Loucy (cell line): ENCODE measurements at regions not wholly inside any gene's neighbourhood (a gene's known extent, or its start where the extent isn't known, plus 50 kb on each side); places are given as distances from the start of the nearest gene placed in this dataset.

Source experiments
- H2AFZ ChIP-seq: fragments of 200-600 bp; sonication (generic); 2 replicates; pipeline ENCODE4 v1.6.0; 2016; ENCODE audit warnings: antibody characterized with exemption, mild to moderate bottlenecking, low read length, moderate library complexity
- H3F3A ChIP-seq: fragments of 200-600 bp; 2 replicates; pipeline ENCODE4 v1.6.0; 2016; ENCODE audit warnings: antibody characterized with exemption, low read depth, mild to moderate bottlenecking
- H3K27me3 ChIP-seq: fragments of 200-600 bp; sonication (generic); 2 replicates; pipeline ENCODE4 v1.6.1; 2014; ENCODE audit warnings: low read length, mild to moderate bottlenecking; ENCODE audit not compliant: insufficient read depth, poor library complexity, severe bottlenecking
- H3K36me3 ChIP-seq: fragments of 200-600 bp; sonication (generic); 2 replicates; pipeline ENCODE4 v1.6.1; 2016; ENCODE audit warnings: low read length; ENCODE audit not compliant: insufficient read depth
- H3K4me1 ChIP-seq: fragments of 200-600 bp; sonication (generic); 2 replicates; pipeline ENCODE4 v1.5.1; 2014; ENCODE audit warnings: low read length, mild to moderate bottlenecking; ENCODE audit not compliant: insufficient read depth, poor library complexity, severe bottlenecking
- H3K4me2 ChIP-seq: fragments of 200-600 bp; sonication (generic); 2 replicates; pipeline ENCODE4 v1.6.0; 2014; ENCODE audit warnings: antibody characterized with exemption, low read length, low read depth, mild to moderate bottlenecking; ENCODE audit not compliant: poor library complexity, severe bottlenecking
- H3K4me3 ChIP-seq: fragments of 200-600 bp; sonication (generic); 2 replicates; pipeline ENCODE4 v1.5.1; 2014; ENCODE audit warnings: low read length, mild to moderate bottlenecking, mixed read lengths; ENCODE audit not compliant: poor library complexity, severe bottlenecking
- H3K79me2 ChIP-seq: fragments of 200-600 bp; sonication (generic); 2 replicates; pipeline ENCODE4 v1.6.1; 2014; ENCODE audit warnings: low read length; ENCODE audit not compliant: insufficient read depth
- H3K9ac ChIP-seq: fragments of 200-600 bp; sonication (generic); 2 replicates; pipeline ENCODE4 v1.6.0; 2014; ENCODE audit warnings: mild to moderate bottlenecking, low read depth, low read length, moderate library complexity; ENCODE audit not compliant: poor library complexity, severe bottlenecking
- H3K9me2 ChIP-seq: fragments of 200-600 bp; sonication (generic); replicated peaks from 2 replicates; pipeline ENCODE4 v1.6.1; 2016; ENCODE audit warnings: low read depth, low read length, mixed read lengths
- H3K9me3 ChIP-seq: fragments of 200-600 bp; sonication (generic); 2 replicates; pipeline ENCODE4 v1.6.1; 2014; ENCODE audit warnings: mild to moderate bottlenecking, antibody characterized with exemption, low read length, low read depth; ENCODE audit not compliant: insufficient read depth
- H4K20me1 ChIP-seq: fragments of 200-600 bp; sonication (generic); 2 replicates; pipeline ENCODE4 v1.6.0; 2014; ENCODE audit warnings: antibody characterized with exemption, low read length, mild to moderate bottlenecking; ENCODE audit not compliant: insufficient read depth, poor library complexity, severe bottlenecking
- EZH2phosphoT487 ChIP-seq: fragments of 200-600 bp; IDR thresholded peaks from 2 replicates; pipeline ENCODE4 v1.6.1; 2018; ENCODE audit warnings: antibody characterized with exemption, mild to moderate bottlenecking, moderate library complexity, borderline replicate concordance
- TF ChIP-seq, protein P1 (sequence below): fragments of 200-600 bp; sonication (generic); conservative IDR thresholded peaks from 2 replicates; pipeline ENCODE4 v1.5.1; 2014; ENCODE audit warnings: mild to moderate bottlenecking, antibody characterized with exemption, low read length

DNA sequence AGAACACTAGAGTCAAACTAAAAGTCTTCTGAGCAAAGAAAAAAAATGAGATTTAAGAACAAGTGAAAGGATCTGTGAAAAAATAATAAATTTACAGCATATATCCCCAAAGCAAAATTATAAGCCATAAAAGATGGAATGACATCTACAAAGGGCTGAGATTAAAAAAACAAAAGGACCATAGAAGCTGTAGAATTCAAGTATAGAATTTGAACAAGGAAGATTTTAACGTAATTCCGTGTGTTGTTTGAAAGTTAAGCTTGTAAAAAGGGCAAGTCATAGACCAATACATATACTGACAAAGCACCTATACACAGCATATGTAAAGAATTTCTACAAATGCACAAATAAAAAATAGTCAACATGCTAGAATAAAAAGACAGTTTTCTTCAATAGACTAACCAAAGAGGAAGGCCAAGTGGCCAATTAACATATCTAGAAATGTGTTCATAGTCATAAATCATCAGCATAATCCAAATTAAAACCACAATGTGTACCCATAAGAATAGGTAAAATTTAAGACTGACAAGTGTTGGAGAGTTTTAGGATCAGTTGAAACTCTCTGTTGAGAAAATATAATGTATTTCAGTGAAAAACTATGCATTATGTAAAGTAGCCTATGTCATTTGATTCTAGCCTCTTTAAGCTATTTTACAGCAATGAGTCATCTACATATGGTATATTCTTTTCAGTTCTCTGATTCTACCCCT lies 674.9 kb downstream of the OLFM4 start:
- Histone ChIP-seq H3K4me2 (no peak overlapping the region), H3F3A (no peaks in the 10 kb centered on the region), H3K4me3 (no peak overlapping the region), H3K9me3 (no peaks in the 10 kb centered on the region), H4K20me1 (no peaks in the 10 kb centered on the region), H2AFZ (no peak overlapping the region), H3K9me2 (no peaks in the 10 kb centered on the region), H3K4me1 (no peaks in the 10 kb centered on the region), H3K9ac (no peak overlapping the region), H3K79me2 (no peaks in the 10 kb centered on the region), H3K36me3 (no peaks in the 10 kb centered on the region), H3K27me3 (no peaks in the 10 kb centered on the region)
- TF ChIP-seq, protein P1, sequence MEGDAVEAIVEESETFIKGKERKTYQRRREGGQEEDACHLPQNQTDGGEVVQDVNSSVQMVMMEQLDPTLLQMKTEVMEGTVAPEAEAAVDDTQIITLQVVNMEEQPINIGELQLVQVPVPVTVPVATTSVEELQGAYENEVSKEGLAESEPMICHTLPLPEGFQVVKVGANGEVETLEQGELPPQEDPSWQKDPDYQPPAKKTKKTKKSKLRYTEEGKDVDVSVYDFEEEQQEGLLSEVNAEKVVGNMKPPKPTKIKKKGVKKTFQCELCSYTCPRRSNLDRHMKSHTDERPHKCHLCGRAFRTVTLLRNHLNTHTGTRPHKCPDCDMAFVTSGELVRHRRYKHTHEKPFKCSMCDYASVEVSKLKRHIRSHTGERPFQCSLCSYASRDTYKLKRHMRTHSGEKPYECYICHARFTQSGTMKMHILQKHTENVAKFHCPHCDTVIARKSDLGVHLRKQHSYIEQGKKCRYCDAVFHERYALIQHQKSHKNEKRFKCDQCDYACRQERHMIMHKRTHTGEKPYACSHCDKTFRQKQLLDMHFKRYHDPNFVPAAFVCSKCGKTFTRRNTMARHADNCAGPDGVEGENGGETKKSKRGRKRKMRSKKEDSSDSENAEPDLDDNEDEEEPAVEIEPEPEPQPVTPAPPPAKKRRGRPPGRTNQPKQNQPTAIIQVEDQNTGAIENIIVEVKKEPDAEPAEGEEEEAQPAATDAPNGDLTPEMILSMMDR: no peak
- TF ChIP-seq EZH2phosphoT487: no peak

- TF ChIP-seq EZH2phosphoT487: no peak
- TF ChIP-seq, protein P1: no peak
- Histone ChIP-seq H3K9me3 (no peaks in the 10 kb centered on the region; the same call in 1 of the 2 replicates), H3K36me3 (no peaks in the 10 kb centered on the region)
These were observed 690.7 kb downstream of the OLFM4 start for GRCh38 chr13:53719281-53719680.

GRCh38 chr13:53732664-53733063 lies 704.1 kb downstream of the OLFM4 start:
- Histone ChIP-seq H3K79me2 (no peaks in the 10 kb centered on the region), H3K4me3 (no peak overlapping the region), H2AFZ (no peak overlapping the region), H3K4me1 (no peaks in the 10 kb centered on the region), H3K27me3 (no peaks in the 10 kb centered on the region), H3K4me2 (no peak overlapping the region), H3K36me3 (no peaks in the 10 kb centered on the region), H3K9me2 (no peaks in the 10 kb centered on the region), H3K9ac (no peak overlapping the region), H3K9me3 (0 out of 2 replicates have a peak, but pooled peaks cover 3% of the 10 kb centered on the region), H4K20me1 (no peaks in the 10 kb centered on the region), H3F3A (no peaks in the 10 kb centered on the region)
- no peak for TF ChIP-seq EZH2phosphoT487
- TF ChIP-seq, protein P1: no peak

More at GRCh38 chr13:53719281-53719680, 690.7 kb downstream of the OLFM4 start:
- no peak overlapping the region for H3K4me3 ChIP-seq
- H2AFZ ChIP-seq: no peak overlapping the region
- no peaks in the 10 kb centered on the region for H3F3A ChIP-seq
- H3K27me3 ChIP-seq: no peaks in the 10 kb centered on the region
- H3K79me2 ChIP-seq: no peaks in the 10 kb centered on the region
- H3K4me1 ChIP-seq: no peaks in the 10 kb centered on the region
- H3K9me2 ChIP-seq: no peaks in the 10 kb centered on the region
- H3K9ac ChIP-seq: no peak overlapping the region
- no peaks in the 10 kb centered on the region for H4K20me1 ChIP-seq
- no peak overlapping the region for H3K4me2 ChIP-seq
